Gastroesophageal sphincter (tissue), 4 donors: ENCODE measurements at regions not wholly inside any gene's neighbourhood (a gene's known extent, or its start where the extent isn't known, plus 50 kb on each side); places are given as distances from the start of the nearest gene placed in this dataset.

Experiments used
- ATAC-seq: fragments of 150-250 bp; one replicate; pipeline ENCODE4 v1.9.1; 2016; ENCODE audit warnings: mild to moderate bottlenecking, moderate library complexity
- H3K27ac ChIP-seq, 4 donors: fragments of 200-600 bp; sonication (generic) in 3 of 4; 1 replicate in 3 of 4; 2 replicates in 1 of 4; pipeline ENCODE4 v1.5.1; 2016 to 2019
- H3K27me3 ChIP-seq: fragments of 200-600 bp; sonication (generic); one replicate; pipeline ENCODE4 v1.5.1; 2019
- H3K36me3 ChIP-seq, 2 donors: fragments of 200-600 bp; sonication (generic); one replicate each; pipeline ENCODE4 v1.5.1; 2019; ENCODE audit warnings: control low read depth in 1 of 2
- H3K4me1 ChIP-seq, 3 donors: fragments of 200-600 bp; sonication (generic); 1 replicate in 2 of 3; 2 replicates in 1 of 3; pipeline ENCODE4 v1.5.1; 2016 to 2019; ENCODE audit warnings: control low read depth in 2 of 3
- H3K4me3 ChIP-seq, 2 donors: fragments of 200-600 bp; sonication (generic); one replicate each; pipeline ENCODE4 v1.5.1; 2019; ENCODE audit warnings: mild to moderate bottlenecking in 1 of 2, moderate library complexity in 1 of 2
- H3K9me3 ChIP-seq, 3 donors: fragments of 200-600 bp; sonication (generic); one replicate each; pipeline ENCODE4 v1.5.1; 2017 to 2019; ENCODE audit warnings: control low read depth in 2 of 3
- CTCF ChIP-seq, 4 experiments: fragments of 200-600 bp in 2 of 4; fragments of 450-650 bp in 2 of 4; sonication (generic) in 1 of 4; IDR thresholded peaks; one replicate each; pipeline ENCODE4 v1.5.1; 2017 to 2019; ENCODE audit warnings: antibody characterized with exemption in 4 of 4, mild to moderate bottlenecking in 2 of 4, moderate library complexity in 2 of 4
- EP300 ChIP-seq: sonication (generic); formaldehyde crosslinking; IDR thresholded peaks from one replicate; pipeline ENCODE4 v1.6.1; 2017; ENCODE audit warnings: antibody characterized with exemption, mild to moderate bottlenecking
- POLR2A ChIP-seq, 2 donors: fragments of 450-650 bp; IDR thresholded peaks; one replicate each; pipeline ENCODE4 v1.6.1; 2017; ENCODE audit warnings: antibody characterized with exemption in 2 of 2, mild to moderate bottlenecking in 2 of 2, moderate library complexity in 1 of 2
- POLR2AphosphoS5 ChIP-seq: sonication (generic); formaldehyde crosslinking; IDR thresholded peaks from one replicate; pipeline ENCODE4 v1.6.1; 2017; ENCODE audit warnings: antibody characterized with exemption
- WGBS, 2 donors: methylation state at CpG; one replicate each; pipeline ENCODE4 v1.1.5; 2018; ENCODE audit warnings: low coverage in 1 of 2; 5-methylcytosine and 5-hydroxymethylcytosine counted together

GRCh38 chr13:37382146-37382545 is 216.4 kb downstream of the POSTN start:
- no peak for TF ChIP-seq POLR2AphosphoS5
- TF ChIP-seq POLR2A (IDR thresholded peaks at IDR 0.05), result no peak
- no peak for TF ChIP-seq CTCF (IDR thresholded peaks at IDR 0.05)
- no peak for TF ChIP-seq EP300
- Histone ChIP-seq H3K27ac (no peak overlapping the region), H3K27me3 (no peaks in the 10 kb centered on the region), H3K4me1 (no peaks in the 10 kb centered on the region), H3K9me3 (no peaks in the 10 kb centered on the region), H3K36me3 (no peaks in the 10 kb centered on the region), H3K4me3 (no peak overlapping the region)
- 64 to 82% methylated on average over 2 of the region's 2 CpGs for WGBS, 2 donors
- no peak for ATAC-seq

- 75 to 76% methylated on average over 1 of the region's 1 CpG for WGBS, 2 donors
Observed at GRCh38 chr13:37381502-37381901, 217.1 kb downstream of the POSTN start.

GRCh38 chr13:37379841-37380240 is 218.7 kb downstream of the POSTN start:
- no peaks in the 10 kb centered on the region for H3K9me3 ChIP-seq
- no peaks in the 10 kb centered on the region for H3K4me1 ChIP-seq
- H3K4me3 ChIP-seq, result no peak overlapping the region
- no peak for ATAC-seq
- H3K27ac ChIP-seq, result no peak overlapping the region
- H3K36me3 ChIP-seq, result no peaks in the 10 kb centered on the region
- WGBS, 2 donors, result 90 to 95% methylated on average over 3 to 4 of the region's 4 CpGs
- H3K27me3 ChIP-seq, result no peaks in the 10 kb centered on the region
- TF ChIP-seq POLR2AphosphoS5, result no peak
- no peak for TF ChIP-seq POLR2A (IDR thresholded peaks at IDR 0.05)
- no peak for TF ChIP-seq CTCF (IDR thresholded peaks at IDR 0.05)
- TF ChIP-seq EP300, result no peak

More at GRCh38 chr13:37381502-37381901, 217.1 kb downstream of the POSTN start:
- ATAC-seq, result no peak
- Histone ChIP-seq H3K4me3 (no peak overlapping the region), H3K27ac (no peak overlapping the region), H3K36me3 (no peaks in the 10 kb centered on the region), H3K27me3 (no peaks in the 10 kb centered on the region), H3K9me3 (no peaks in the 10 kb centered on the region), H3K4me1 (no peaks in the 10 kb centered on the region)
- TF ChIP-seq CTCF (IDR thresholded peaks at IDR 0.05) (no peak), EP300 (no peak), POLR2A (IDR thresholded peaks at IDR 0.05) (no peak), POLR2AphosphoS5 (no peak)

- 75 to 83% methylated on average over 1 to 3 of the region's 3 CpGs for WGBS, 2 donors
- TF ChIP-seq POLR2AphosphoS5, result no peak
- H3K4me1 ChIP-seq, result no peaks in the 10 kb centered on the region
- H3K27ac ChIP-seq, result no peak overlapping the region
- no peak for ATAC-seq
- no peaks in the 10 kb centered on the region for H3K36me3 ChIP-seq
- H3K27me3 ChIP-seq, result no peaks in the 10 kb centered on the region
- no peak overlapping the region for H3K4me3 ChIP-seq
- no peaks in the 10 kb centered on the region for H3K9me3 ChIP-seq
Observed at GRCh38 chr13:37375724-37376123, 222.8 kb downstream of the POSTN start.

- Histone ChIP-seq H3K36me3 (no peaks in the 10 kb centered on the region), H3K27ac (no peak overlapping the region), H3K4me3 (no peak overlapping the region), H3K27me3 (no peaks in the 10 kb centered on the region), H3K4me1 (no peaks in the 10 kb centered on the region), H3K9me3 (no peaks in the 10 kb centered on the region)
- TF ChIP-seq CTCF (IDR thresholded peaks at IDR 0.05) (no peak), EP300 (no peak), POLR2AphosphoS5 (no peak), POLR2A (IDR thresholded peaks at IDR 0.05) (no peak)
- no peak for ATAC-seq
- 79 to 100% methylated on average over 1 of the region's 1 CpG for WGBS, 2 donors
Observed at GRCh38 chr13:37375071-37375470, 223.5 kb downstream of the POSTN start.
